ENCODE measurements at regions not wholly inside any gene's neighbourhood (a gene's known extent, or its start where the extent isn't known, plus 50 kb on each side); places are given as distances from the start of the nearest gene placed in this dataset.

DNA sequence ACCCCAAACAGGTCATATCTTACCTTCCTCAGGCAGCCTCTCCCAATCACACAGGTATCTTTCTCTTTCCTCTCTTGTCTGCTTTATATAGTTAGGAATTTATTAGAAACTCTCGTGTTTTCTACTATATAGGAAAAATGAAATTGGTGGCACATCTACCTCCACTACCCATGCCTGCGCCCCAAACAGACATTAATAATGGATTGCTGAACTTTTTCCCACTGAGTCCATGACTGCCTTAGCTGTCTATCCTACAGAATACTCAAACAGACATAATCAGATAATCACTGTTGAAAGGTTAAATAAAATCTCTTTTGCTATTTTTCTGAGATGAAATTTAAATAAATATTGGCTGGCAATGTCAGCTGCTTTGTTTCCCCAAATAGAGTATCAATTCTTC is 55.8 kb upstream of the SLC6A11 start:
- DNase-seq (no peak), ATAC-seq (ENCODE audit: low FRiP score in 2 of 2) (no peak)
- Histone ChIP-seq H3K27ac (no peak overlapping the region), H3K36me3 (no peaks in the 10 kb centered on the region), H3K27me3 (no peaks in the 10 kb centered on the region), H3K9me3 (no peaks in the 10 kb centered on the region), H3K4me3 (no peak overlapping the region), H3K4me1 (no peaks in the 10 kb centered on the region)
- WGBS, 2 donors = 74 to 86% methylated on average over 2 of the region's 2 CpGs
- TF ChIP-seq, protein P1, sequence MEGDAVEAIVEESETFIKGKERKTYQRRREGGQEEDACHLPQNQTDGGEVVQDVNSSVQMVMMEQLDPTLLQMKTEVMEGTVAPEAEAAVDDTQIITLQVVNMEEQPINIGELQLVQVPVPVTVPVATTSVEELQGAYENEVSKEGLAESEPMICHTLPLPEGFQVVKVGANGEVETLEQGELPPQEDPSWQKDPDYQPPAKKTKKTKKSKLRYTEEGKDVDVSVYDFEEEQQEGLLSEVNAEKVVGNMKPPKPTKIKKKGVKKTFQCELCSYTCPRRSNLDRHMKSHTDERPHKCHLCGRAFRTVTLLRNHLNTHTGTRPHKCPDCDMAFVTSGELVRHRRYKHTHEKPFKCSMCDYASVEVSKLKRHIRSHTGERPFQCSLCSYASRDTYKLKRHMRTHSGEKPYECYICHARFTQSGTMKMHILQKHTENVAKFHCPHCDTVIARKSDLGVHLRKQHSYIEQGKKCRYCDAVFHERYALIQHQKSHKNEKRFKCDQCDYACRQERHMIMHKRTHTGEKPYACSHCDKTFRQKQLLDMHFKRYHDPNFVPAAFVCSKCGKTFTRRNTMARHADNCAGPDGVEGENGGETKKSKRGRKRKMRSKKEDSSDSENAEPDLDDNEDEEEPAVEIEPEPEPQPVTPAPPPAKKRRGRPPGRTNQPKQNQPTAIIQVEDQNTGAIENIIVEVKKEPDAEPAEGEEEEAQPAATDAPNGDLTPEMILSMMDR (IDR thresholded peaks at IDR 0.05) = no peak
- TF ChIP-seq POLR2AphosphoS5 (IDR thresholded peaks at IDR 0.05) (no peak), POLR2A (IDR thresholded peaks at IDR 0.05) (no peak), EP300 (IDR thresholded peaks at IDR 0.05) (no peak)

DNA sequence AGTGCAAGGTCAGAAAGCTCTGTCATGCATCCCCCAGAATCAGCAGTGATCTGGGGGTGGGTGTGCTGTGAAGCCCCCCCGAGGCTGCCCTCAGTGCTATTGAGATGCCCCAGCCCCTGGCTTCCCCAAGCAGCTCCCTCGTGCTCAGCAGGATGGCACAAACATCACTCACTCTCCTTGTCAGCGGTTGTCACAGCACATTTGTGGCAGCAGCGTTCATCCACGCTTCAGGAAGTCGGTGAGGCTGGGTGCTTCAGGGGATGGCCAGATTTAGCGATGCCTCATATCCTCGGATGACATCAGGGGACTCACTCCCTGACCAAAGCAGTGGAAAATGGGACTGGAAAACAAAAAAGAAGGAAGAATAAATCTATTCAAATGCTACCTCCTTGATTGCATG is 54.4 kb upstream of the SLC6A11 start:
- ATAC-seq (ENCODE audit: low FRiP score in 2 of 2) (no peak), DNase-seq (no peak)
- Histone ChIP-seq H3K9me3 (no peaks in the 10 kb centered on the region), H3K27me3 (no peaks in the 10 kb centered on the region), H3K27ac (no peak overlapping the region), H3K4me1 (no peaks in the 10 kb centered on the region), H3K36me3 (no peaks in the 10 kb centered on the region), H3K4me3 (no peak overlapping the region)
- TF ChIP-seq POLR2A (IDR thresholded peaks at IDR 0.05) (no peak), POLR2AphosphoS5 (IDR thresholded peaks at IDR 0.05) (no peak), EP300 (IDR thresholded peaks at IDR 0.05) (no peak)
- TF ChIP-seq, protein P1 (IDR thresholded peaks at IDR 0.05) = no peak
- 29 to 34% methylated on average over 6 to 8 of the region's 8 CpGs for WGBS, 2 donors

DNA sequence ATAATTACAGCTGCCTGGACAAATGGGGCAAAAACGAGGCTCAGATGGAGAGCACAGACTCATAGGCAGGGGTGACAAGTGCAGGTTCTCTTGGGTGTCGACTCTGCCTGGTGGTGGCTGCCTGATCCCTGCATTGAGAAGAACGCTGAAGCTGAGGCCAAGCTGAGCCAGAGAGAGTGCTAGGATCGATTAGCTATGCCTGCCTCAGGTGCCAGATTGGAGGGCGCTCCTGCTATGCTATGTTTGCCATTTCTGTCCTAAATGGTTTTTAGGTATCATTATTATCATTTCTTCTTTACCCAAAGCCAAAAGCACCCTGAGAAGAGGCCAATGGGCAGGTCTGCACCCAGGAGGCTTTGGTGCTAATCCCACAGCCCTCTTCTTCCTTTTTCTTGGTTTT is 53.9 kb upstream of the SLC6A11 start:
- Histone ChIP-seq H3K4me1 (no peaks in the 10 kb centered on the region), H3K9me3 (no peaks in the 10 kb centered on the region), H3K4me3 (no peak overlapping the region), H3K27me3 (no peaks in the 10 kb centered on the region), H3K27ac (no peak overlapping the region), H3K36me3 (no peaks in the 10 kb centered on the region)
- TF ChIP-seq EP300 (IDR thresholded peaks at IDR 0.05) (no peak), POLR2A (IDR thresholded peaks at IDR 0.05) (no peak), POLR2AphosphoS5 (IDR thresholded peaks at IDR 0.05) (no peak)
- TF ChIP-seq, protein P1 (IDR thresholded peaks at IDR 0.05) = no peak
- 47 to 52% methylated on average over 5 of the region's 5 CpGs for WGBS, 2 donors
- DNase-seq (no peak), ATAC-seq (ENCODE audit: low FRiP score in 2 of 2) (no peak)

DNA sequence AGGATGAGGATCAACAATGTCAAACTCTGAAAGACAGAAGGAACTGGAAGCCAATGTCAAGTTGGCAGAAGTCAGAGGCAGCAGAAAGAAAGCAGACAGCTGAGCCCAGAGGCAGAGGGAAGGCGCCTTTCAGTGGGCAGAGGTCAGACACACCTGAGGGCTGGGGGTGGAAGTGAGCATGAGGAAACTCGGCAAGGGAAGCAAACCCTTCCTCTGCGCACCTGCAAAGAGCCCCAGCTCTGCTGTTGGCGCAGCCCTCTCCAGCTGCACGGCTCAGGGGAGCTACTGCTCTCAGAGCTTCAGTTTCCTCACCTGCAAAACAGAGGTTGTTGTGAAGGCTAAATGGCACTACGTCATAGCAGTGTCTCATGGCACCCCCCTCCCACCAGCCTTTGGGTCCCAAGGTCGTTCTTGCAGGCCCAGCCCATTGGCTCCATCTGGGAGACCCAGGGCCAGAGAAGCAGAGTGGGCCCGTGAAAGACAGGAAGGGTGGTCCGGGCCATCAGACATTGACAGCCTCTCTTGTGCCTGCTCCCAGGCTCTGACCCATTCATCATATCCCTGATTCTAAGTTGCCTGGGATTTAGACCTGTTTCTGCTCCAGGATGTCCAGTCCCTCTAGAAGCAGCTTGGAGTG is 53.3 kb upstream of the SLC6A11 start:
- Histone ChIP-seq H3K27me3 (no peaks in the 10 kb centered on the region), H3K4me3 (no peak overlapping the region), H3K27ac (no peak overlapping the region), H3K9me3 (no peaks in the 10 kb centered on the region), H3K4me1 (no peaks in the 10 kb centered on the region), H3K36me3 (no peaks in the 10 kb centered on the region)
- no peak for DNase-seq
- WGBS, 2 donors = 58 to 66% methylated on average over 6 to 9 of the region's 9 CpGs
- TF ChIP-seq EP300 (IDR thresholded peaks at IDR 0.05) (no peak), POLR2AphosphoS5 (IDR thresholded peaks at IDR 0.05) (no peak), POLR2A (IDR thresholded peaks at IDR 0.05) (no peak)
- TF ChIP-seq, protein P1 (IDR thresholded peaks at IDR 0.05) = no peak
- ATAC-seq (ENCODE audit: low FRiP score in 2 of 2) = no peak

DNA sequence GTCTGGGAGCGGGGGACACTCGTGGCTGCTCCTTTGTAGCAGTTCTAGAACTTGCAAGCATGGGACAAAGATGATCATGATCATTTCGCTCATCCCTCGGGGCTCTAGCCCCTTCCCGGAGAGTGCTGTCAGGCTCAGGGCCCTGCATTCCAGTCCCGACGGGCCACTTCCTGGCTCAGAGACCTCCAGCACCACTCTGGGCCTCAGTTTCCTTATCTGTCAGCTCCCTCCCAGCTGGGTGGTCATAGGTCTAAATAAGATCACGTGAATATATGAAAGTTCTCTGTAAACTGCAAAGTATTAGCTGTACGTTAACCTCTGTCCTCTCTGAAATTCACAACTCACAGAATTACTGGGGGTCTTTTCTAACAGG is 52.8 kb upstream of the SLC6A11 start:
- Histone ChIP-seq H3K4me1 (no peaks in the 10 kb centered on the region), H3K27ac (no peak overlapping the region), H3K4me3 (no peak overlapping the region), H3K27me3 (no peaks in the 10 kb centered on the region), H3K36me3 (no peaks in the 10 kb centered on the region), H3K9me3 (no peaks in the 10 kb centered on the region)
- ATAC-seq (ENCODE audit: low FRiP score in 2 of 2) (no peak), DNase-seq (no peak)
- 84 to 86% methylated on average over 7 to 9 of the region's 9 CpGs for WGBS, 2 donors
- TF ChIP-seq POLR2AphosphoS5 (IDR thresholded peaks at IDR 0.05) (no peak), POLR2A (IDR thresholded peaks at IDR 0.05) (no peak), EP300 (IDR thresholded peaks at IDR 0.05) (no peak)
- TF ChIP-seq, protein P1 (IDR thresholded peaks at IDR 0.05) = no peak
